Activated naive CD4-positive, alpha-beta T cell treated with anti-CD3 and anti-CD28 coated beads, Interleukin-2, amount 10 ng/mL, durations not matched to agents 7 days and 5 days (primary cell): ENCODE measurements at regions not wholly inside any gene's neighbourhood (a gene's known extent, or its start where the extent isn't known, plus 50 kb on each side); places are given as distances from the start of the nearest gene placed in this dataset.

Source experiments
- CTCF ChIA-PET: fragments of 350-600 bp; sonication (Branson Sonifier 250); formaldehyde crosslinking; loops from one replicate; lab custom pipeline; 2021; ENCODE audit warnings: antibody characterized with exemption; lab: Charles Lee
- DNase-seq: peaks from one replicate; pipeline ENCODE4 v3.0.0-alpha.2; 2020
- H3K27ac Mint-ChIP-seq: one replicate; pipeline ENCODE4 v1.8.0; 2021; ENCODE audit warnings: mild to moderate bottlenecking, moderate library complexity, mixed read lengths
- H3K27me3 Mint-ChIP-seq: one replicate; pipeline ENCODE4 v1.8.0; 2021; ENCODE audit warnings: mild to moderate bottlenecking, mixed read lengths
- H3K36me3 Mint-ChIP-seq: one replicate; pipeline ENCODE4 v1.8.0; 2021; ENCODE audit warnings: mixed read lengths
- H3K4me1 Mint-ChIP-seq: one replicate; pipeline ENCODE4 v1.8.0; 2021; ENCODE audit warnings: mixed read lengths
- H3K4me3 Mint-ChIP-seq: one replicate; pipeline ENCODE4 v1.8.0; 2021; ENCODE audit warnings: mild to moderate bottlenecking, moderate library complexity, mixed read lengths
- H3K9me3 Mint-ChIP-seq: one replicate; pipeline ENCODE4 v1.8.0; 2021; ENCODE audit warnings: mixed read lengths

- H3K36me3 Mint-ChIP-seq: no peaks in the 10 kb centered on the region
- no peak overlapping the region for H3K4me3 Mint-ChIP-seq
- H3K4me1 Mint-ChIP-seq: no peaks in the 10 kb centered on the region
- H3K27ac Mint-ChIP-seq: no peak overlapping the region
- CTCF ChIA-PET: no interaction called here
- H3K9me3 Mint-ChIP-seq: no peaks in the 10 kb centered on the region
- no peaks in the 10 kb centered on the region for H3K27me3 Mint-ChIP-seq
- no peak for DNase-seq
Measured at GRCh38 chr2:126510356-126510755, 145.6 kb upstream of the GYPC start.

- CTCF ChIA-PET: no interaction called here
- H3K4me3 Mint-ChIP-seq: no peak overlapping the region
Measured at GRCh38 chr2:126510960-126511359, 145.0 kb upstream of the GYPC start.

GRCh38 chr2:126512026-126512425 is 143.9 kb upstream of the GYPC start:
- DNase-seq: no peak
- no peaks in the 10 kb centered on the region for H3K4me1 Mint-ChIP-seq
- H3K9me3 Mint-ChIP-seq: no peaks in the 10 kb centered on the region
- H3K4me3 Mint-ChIP-seq: no peak overlapping the region
- no peak overlapping the region for H3K27ac Mint-ChIP-seq
- no peaks in the 10 kb centered on the region for H3K27me3 Mint-ChIP-seq
- CTCF ChIA-PET: no interaction called here
- no peaks in the 10 kb centered on the region for H3K36me3 Mint-ChIP-seq

More at GRCh38 chr2:126510960-126511359, 145.0 kb upstream of the GYPC start:
- no peaks in the 10 kb centered on the region for H3K9me3 Mint-ChIP-seq
- H3K27ac Mint-ChIP-seq: no peak overlapping the region
- H3K36me3 Mint-ChIP-seq: no peaks in the 10 kb centered on the region
- DNase-seq: no peak
- no peaks in the 10 kb centered on the region for H3K4me1 Mint-ChIP-seq
- H3K27me3 Mint-ChIP-seq: no peaks in the 10 kb centered on the region

- no peaks in the 10 kb centered on the region for H3K27me3 Mint-ChIP-seq
- no peaks in the 10 kb centered on the region for H3K9me3 Mint-ChIP-seq
- no peaks in the 10 kb centered on the region for H3K4me1 Mint-ChIP-seq
- no peak overlapping the region for H3K4me3 Mint-ChIP-seq
- H3K27ac Mint-ChIP-seq: no peak overlapping the region
- DNase-seq: no peak
- CTCF ChIA-PET: no interaction called here
- no peaks in the 10 kb centered on the region for H3K36me3 Mint-ChIP-seq
Measured at GRCh38 chr2:126513033-126513432, 142.9 kb upstream of the GYPC start.

- peaks cover 3% of the 10 kb centered on the region for H3K27me3 Mint-ChIP-seq
- no peaks in the 10 kb centered on the region for H3K4me1 Mint-ChIP-seq
- DNase-seq: no peak
- CTCF ChIA-PET: interaction anchor here (1.0 kb wide), 1 partner anchor 13 kb away, joined by 3 read pairs; no protein-coding TSS in a partner anchor
- no peaks in the 10 kb centered on the region for H3K36me3 Mint-ChIP-seq
- no peak overlapping the region for H3K27ac Mint-ChIP-seq
- H3K9me3 Mint-ChIP-seq: no peaks in the 10 kb centered on the region
- H3K4me3 Mint-ChIP-seq: no peak overlapping the region
Measured at GRCh38 chr2:126515471-126515870, 140.5 kb upstream of the GYPC start.

- Mint-ChIP-seq H3K36me3 (no peaks in the 10 kb centered on the region), H3K27me3 (peaks cover 7% of the 10 kb centered on the region), H3K9me3 (no peaks in the 10 kb centered on the region), H3K27ac (no peak overlapping the region), H3K4me3 (no peak overlapping the region), H3K4me1 (no peaks in the 10 kb centered on the region)
- CTCF ChIA-PET: interaction anchor here (1.0 kb wide), 1 partner anchor 158 kb away, joined by 3 read pairs; no protein-coding TSS in a partner anchor
- no peak for DNase-seq
Measured at GRCh38 chr2:126518196-126518595, 137.8 kb upstream of the GYPC start.

GRCh38 chr2:126527836-126528490 is 128.0 kb upstream of the GYPC start:
- H3K4me1 Mint-ChIP-seq: no peaks in the 10 kb centered on the region
- peak; percentile 82 for DNase-seq
- no peaks in the 10 kb centered on the region for H3K36me3 Mint-ChIP-seq
- CTCF ChIA-PET: interaction anchor here (0.7 to 4.4 kb wide), 22 partner anchors 9 to 444 kb away, joined by 3 to 88 read pairs (median 4); no protein-coding TSS in a partner anchor
- H3K9me3 Mint-ChIP-seq: no peaks in the 10 kb centered on the region
- no peaks in the 10 kb centered on the region for H3K27me3 Mint-ChIP-seq
- H3K27ac Mint-ChIP-seq: no peak overlapping the region
- no peak overlapping the region for H3K4me3 Mint-ChIP-seq

GRCh38 chr2:126531029-126531428 is 124.9 kb upstream of the GYPC start:
- H3K9me3 Mint-ChIP-seq: no peaks in the 10 kb centered on the region
- no peak overlapping the region for H3K27ac Mint-ChIP-seq
- no peak overlapping the region for H3K4me3 Mint-ChIP-seq
- H3K4me1 Mint-ChIP-seq: peaks cover 11% of the 10 kb centered on the region
- DNase-seq: no peak
- CTCF ChIA-PET: interaction anchor here (0.7 kb wide), 1 partner anchor 50 kb away, joined by 3 read pairs; no protein-coding TSS in a partner anchor
- no peaks in the 10 kb centered on the region for H3K36me3 Mint-ChIP-seq
- peaks cover 10% of the 10 kb centered on the region for H3K27me3 Mint-ChIP-seq

GRCh38 chr2:126534478-126534877 is 121.5 kb upstream of the GYPC start:
- no peaks in the 10 kb centered on the region for H3K36me3 Mint-ChIP-seq
- peaks cover 11% of the 10 kb centered on the region for H3K4me1 Mint-ChIP-seq
- H3K4me3 Mint-ChIP-seq: no peak overlapping the region
- peak; percentile 29 for DNase-seq
- peaks cover 16% of the 10 kb centered on the region for H3K27me3 Mint-ChIP-seq
- H3K9me3 Mint-ChIP-seq: no peaks in the 10 kb centered on the region
- H3K27ac Mint-ChIP-seq: peak overlapping the region; percentile 69
- CTCF ChIA-PET: no interaction called here

- Mint-ChIP-seq H3K27me3 (peaks cover 16% of the 10 kb centered on the region), H3K36me3 (no peaks in the 10 kb centered on the region), H3K9me3 (no peaks in the 10 kb centered on the region), H3K27ac (no peak overlapping the region), H3K4me1 (peaks cover 11% of the 10 kb centered on the region), H3K4me3 (no peak overlapping the region)
- no peak for DNase-seq
- CTCF ChIA-PET: no interaction called here
Measured at GRCh38 chr2:126535408-126535807, 120.5 kb upstream of the GYPC start.

GRCh38 chr2:126536605-126537200 is 119.3 kb upstream of the GYPC start:
- peaks cover 11% of the 10 kb centered on the region for H3K4me1 Mint-ChIP-seq
- CTCF ChIA-PET: no interaction called here
- H3K36me3 Mint-ChIP-seq: no peaks in the 10 kb centered on the region
- no peak overlapping the region for H3K4me3 Mint-ChIP-seq
- no peak for DNase-seq
- H3K9me3 Mint-ChIP-seq: no peaks in the 10 kb centered on the region
- no peak overlapping the region for H3K27ac Mint-ChIP-seq
- peaks cover 16% of the 10 kb centered on the region for H3K27me3 Mint-ChIP-seq

GRCh38 chr2:126539101-126539500 is 116.9 kb upstream of the GYPC start:
- Mint-ChIP-seq H3K36me3 (no peaks in the 10 kb centered on the region), H3K4me3 (no peak overlapping the region), H3K4me1 (peaks cover 9% of the 10 kb centered on the region), H3K27me3 (peaks cover 16% of the 10 kb centered on the region), H3K9me3 (peaks cover 15% of the 10 kb centered on the region), H3K27ac (no peak overlapping the region)
- CTCF ChIA-PET: interaction anchor here (0.6 to 1.1 kb wide), 2 partner anchors 11 to 21 kb away, joined by 3 read pairs; no protein-coding TSS in a partner anchor
- no peak for DNase-seq

- Mint-ChIP-seq H3K27ac (no peak overlapping the region), H3K4me1 (no peaks in the 10 kb centered on the region), H3K36me3 (no peaks in the 10 kb centered on the region), H3K4me3 (no peak overlapping the region), H3K27me3 (no peaks in the 10 kb centered on the region), H3K9me3 (peaks cover 15% of the 10 kb centered on the region)
- CTCF ChIA-PET: no interaction called here
- DNase-seq: no peak
Measured at GRCh38 chr2:126542247-126542646, 113.7 kb upstream of the GYPC start.

- no peaks in the 10 kb centered on the region for H3K27me3 Mint-ChIP-seq
- CTCF ChIA-PET: no interaction called here
- H3K4me1 Mint-ChIP-seq: no peaks in the 10 kb centered on the region
- no peak overlapping the region for H3K27ac Mint-ChIP-seq
- no peak for DNase-seq
- H3K9me3 Mint-ChIP-seq: peaks cover 15% of the 10 kb centered on the region
- no peak overlapping the region for H3K4me3 Mint-ChIP-seq
- no peaks in the 10 kb centered on the region for H3K36me3 Mint-ChIP-seq
Measured at GRCh38 chr2:126543081-126543480, 112.9 kb upstream of the GYPC start.

- CTCF ChIA-PET: no interaction called here
- H3K4me1 Mint-ChIP-seq: no peaks in the 10 kb centered on the region
- H3K36me3 Mint-ChIP-seq: no peaks in the 10 kb centered on the region
- H3K9me3 Mint-ChIP-seq: no peaks in the 10 kb centered on the region
- H3K4me3 Mint-ChIP-seq: no peak overlapping the region
- no peaks in the 10 kb centered on the region for H3K27me3 Mint-ChIP-seq
- no peak overlapping the region for H3K27ac Mint-ChIP-seq
- DNase-seq: no peak
Measured at GRCh38 chr2:126558029-126558428, 97.9 kb upstream of the GYPC start.
